ENCODE measurements at regions not wholly inside any gene's neighbourhood (a gene's known extent, or its start where the extent isn't known, plus 50 kb on each side); places are given as distances from the start of the nearest gene placed in this dataset.

GRCh38 chr4:1508161-1509160 is 102.2 kb upstream of the NKX1-1 start:
- TF ChIP-seq POLR2A (IDR thresholded peaks at IDR 0.05) (no peak), CTCF (IDR thresholded peaks at IDR 0.05) (no peak)
